ENCODE measurements at regions not wholly inside any gene's neighbourhood (a gene's known extent, or its start where the extent isn't known, plus 50 kb on each side); places are given as distances from the start of the nearest gene placed in this dataset.

DNA sequence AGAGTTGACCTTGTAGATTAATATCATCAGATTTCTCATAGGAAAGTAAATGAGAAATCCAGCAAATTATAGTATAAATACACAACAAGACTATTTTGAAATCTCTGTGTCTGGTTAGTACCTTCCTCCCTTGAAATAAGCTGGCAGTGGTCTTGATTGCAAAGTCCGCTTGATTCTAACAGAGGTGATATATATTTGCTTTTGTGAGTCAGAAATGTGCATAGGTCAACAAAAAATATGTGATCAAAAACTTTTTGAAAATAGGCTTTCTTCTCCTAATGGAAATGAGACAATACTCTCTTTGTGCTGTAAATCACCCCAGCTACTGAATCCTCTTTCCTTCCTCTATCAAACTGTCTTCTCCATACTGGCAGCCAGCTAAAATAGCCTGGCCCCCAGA lies 749.2 kb upstream of the CDH10 start:
- no peak overlapping the region for H3K4me3 Mint-ChIP-seq
- intact Hi-C loops (cut with DNase I, micrococcal nuclease), result no loop called here

DNA sequence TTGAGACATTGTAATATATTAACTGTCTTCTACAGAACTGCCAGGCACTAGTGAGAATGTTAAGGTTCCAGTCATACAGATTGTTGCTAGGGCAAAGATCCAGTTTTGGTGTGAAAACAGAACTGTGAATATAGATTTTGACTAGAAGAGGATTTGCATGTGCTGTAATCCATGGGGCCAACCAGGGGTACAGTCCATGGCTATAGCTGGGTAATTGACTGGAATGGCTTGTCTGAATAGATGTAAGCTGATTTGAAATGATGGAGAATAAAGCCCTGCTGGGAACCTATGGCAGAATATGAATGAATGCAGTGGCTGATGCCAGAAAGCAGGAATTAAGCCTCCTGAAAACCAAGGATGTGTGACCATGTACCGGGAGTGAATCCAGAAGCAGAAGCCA lies 748.5 kb upstream of the CDH10 start:
- no peak overlapping the region for H3K4me3 ChIP-seq (ENCODE audit: low read length)
- no peak overlapping the region for H3K4me3 Mint-ChIP-seq

More for the DNA sequence above, 749.2 kb upstream of the CDH10 start:
- H3K27ac Mint-ChIP-seq, result no peak overlapping the region
- Histone ChIP-seq H3K27me3 (ENCODE audit: control insufficient read depth in 1 of 2, insufficient read depth in 2 of 2, low read length in 2 of 2) (no peaks in the 10 kb centered on the region), H3K36me3 (ENCODE audit: insufficient read depth, low read length) (no peaks in the 10 kb centered on the region), H3K4me3 (ENCODE audit: low read length) (no peak overlapping the region), H3K9me3 (ENCODE audit: control insufficient read depth in 1 of 2, insufficient read depth in 1 of 2, low read length in 2 of 2) (peaks cover 0 to 3% of the 10 kb centered on the region in 2 experiments), H3K4me1 (ENCODE audit: insufficient read depth, low read length) (no peaks in the 10 kb centered on the region), H3K27ac (ENCODE audit: low read depth in 1 of 2, low read length in 2 of 2) (no peak overlapping the region)
- DNase-seq (no peak), ATAC-seq (ENCODE audit: poor library complexity) (no peak)
- H3K9me3 Mint-ChIP-seq, result peaks cover 15% of the 10 kb centered on the region
- no peaks in the 10 kb centered on the region for H3K4me1 Mint-ChIP-seq (ENCODE audit: low read depth)
- TF ChIP-seq, protein P1, sequence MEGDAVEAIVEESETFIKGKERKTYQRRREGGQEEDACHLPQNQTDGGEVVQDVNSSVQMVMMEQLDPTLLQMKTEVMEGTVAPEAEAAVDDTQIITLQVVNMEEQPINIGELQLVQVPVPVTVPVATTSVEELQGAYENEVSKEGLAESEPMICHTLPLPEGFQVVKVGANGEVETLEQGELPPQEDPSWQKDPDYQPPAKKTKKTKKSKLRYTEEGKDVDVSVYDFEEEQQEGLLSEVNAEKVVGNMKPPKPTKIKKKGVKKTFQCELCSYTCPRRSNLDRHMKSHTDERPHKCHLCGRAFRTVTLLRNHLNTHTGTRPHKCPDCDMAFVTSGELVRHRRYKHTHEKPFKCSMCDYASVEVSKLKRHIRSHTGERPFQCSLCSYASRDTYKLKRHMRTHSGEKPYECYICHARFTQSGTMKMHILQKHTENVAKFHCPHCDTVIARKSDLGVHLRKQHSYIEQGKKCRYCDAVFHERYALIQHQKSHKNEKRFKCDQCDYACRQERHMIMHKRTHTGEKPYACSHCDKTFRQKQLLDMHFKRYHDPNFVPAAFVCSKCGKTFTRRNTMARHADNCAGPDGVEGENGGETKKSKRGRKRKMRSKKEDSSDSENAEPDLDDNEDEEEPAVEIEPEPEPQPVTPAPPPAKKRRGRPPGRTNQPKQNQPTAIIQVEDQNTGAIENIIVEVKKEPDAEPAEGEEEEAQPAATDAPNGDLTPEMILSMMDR (IDR thresholded peaks at IDR 0.05), result no peak
- H3K36me3 Mint-ChIP-seq (ENCODE audit: low read depth), result no peaks in the 10 kb centered on the region
- ChIA-PET POLR2A (no interaction called here), CTCF (no interaction called here)
- H3K27me3 Mint-ChIP-seq, result no peaks in the 10 kb centered on the region

DNA sequence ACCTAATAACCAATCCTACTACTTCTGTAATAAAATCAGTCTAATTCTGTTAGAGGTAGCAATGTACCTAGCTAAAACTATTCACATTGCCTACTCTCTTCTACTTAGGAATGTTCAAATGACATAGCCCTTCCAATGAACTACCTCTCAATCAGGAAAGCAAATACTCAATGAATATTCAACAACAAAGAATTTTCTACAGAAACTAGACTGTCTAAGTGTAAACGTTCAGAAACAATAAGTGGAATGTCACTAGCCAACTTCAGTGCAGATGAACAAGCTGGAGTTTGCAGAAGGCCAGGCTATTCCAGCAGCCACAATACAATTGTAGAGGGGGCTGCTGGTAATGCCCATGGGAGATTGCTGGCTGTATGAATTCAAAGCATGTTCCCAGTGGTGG lies 743.2 kb upstream of the CDH10 start:
- POLR2A ChIA-PET, result no interaction called here
- DNase-seq, result no peak
- Mint-ChIP-seq H3K9me3 (peaks cover 11% of the 10 kb centered on the region), H3K27me3 (no peaks in the 10 kb centered on the region), H3K4me3 (no peak overlapping the region), H3K36me3 (ENCODE audit: low read depth) (no peaks in the 10 kb centered on the region), H3K27ac (no peak overlapping the region), H3K4me1 (ENCODE audit: low read depth) (no peaks in the 10 kb centered on the region)
- Histone ChIP-seq H3K9me3 (ENCODE audit: control insufficient read depth in 1 of 2, insufficient read depth in 1 of 2, low read length in 2 of 2) (peaks cover 6% of the 10 kb centered on the region in 2 experiments), H3K4me1 (ENCODE audit: insufficient read depth, low read length) (no peaks in the 10 kb centered on the region), H3K27ac (ENCODE audit: low read depth in 1 of 2, low read length in 2 of 2) (no peak overlapping the region), H3K27me3 (ENCODE audit: control insufficient read depth in 1 of 2, insufficient read depth in 2 of 2, low read length in 2 of 2) (no peaks in the 10 kb centered on the region), H3K36me3 (ENCODE audit: insufficient read depth, low read length) (no peaks in the 10 kb centered on the region), H3K4me3 (ENCODE audit: low read length) (no peak overlapping the region)
- CTCF ChIA-PET, result no interaction called here
- intact Hi-C loops (cut with DNase I, micrococcal nuclease), result no loop called here
- no peak for ATAC-seq (ENCODE audit: poor library complexity)
- TF ChIP-seq, protein P1 (IDR thresholded peaks at IDR 0.05), result no peak

More for the DNA sequence above, 748.5 kb upstream of the CDH10 start:
- Histone ChIP-seq H3K4me1 (ENCODE audit: insufficient read depth, low read length) (no peaks in the 10 kb centered on the region), H3K9me3 (ENCODE audit: control insufficient read depth in 1 of 2, insufficient read depth in 1 of 2, low read length in 2 of 2) (peaks cover 0 to 3% of the 10 kb centered on the region in 2 experiments), H3K27ac (ENCODE audit: low read depth in 1 of 2, low read length in 2 of 2) (no peak overlapping the region), H3K27me3 (ENCODE audit: control insufficient read depth in 1 of 2, insufficient read depth in 2 of 2, low read length in 2 of 2) (no peaks in the 10 kb centered on the region), H3K36me3 (ENCODE audit: insufficient read depth, low read length) (no peaks in the 10 kb centered on the region)
- intact Hi-C loops (cut with DNase I, micrococcal nuclease), result no loop called here
- no peak for ATAC-seq (ENCODE audit: poor library complexity)
- Mint-ChIP-seq H3K27ac (no peak overlapping the region), H3K4me1 (ENCODE audit: low read depth) (no peaks in the 10 kb centered on the region), H3K9me3 (peaks cover 15% of the 10 kb centered on the region), H3K36me3 (ENCODE audit: low read depth) (no peaks in the 10 kb centered on the region), H3K27me3 (no peaks in the 10 kb centered on the region)
- DNase-seq, result no peak
- CTCF ChIA-PET, result no interaction called here
- TF ChIP-seq, protein P1 (IDR thresholded peaks at IDR 0.05), result no peak
- POLR2A ChIA-PET, result no interaction called here

All from CD4-positive, alpha-beta T cell (primary cell).